Fibroblast of pulmonary artery (primary cell): ENCODE measurements at regions not wholly inside any gene's neighbourhood (a gene's known extent, or its start where the extent isn't known, plus 50 kb on each side); places are given as distances from the start of the nearest gene placed in this dataset.
"Not testable (repeated sequence)": the region's sequence is repeated elsewhere in the genome, so short reads cannot be mapped to it uniquely, and the experiment has no call there.

Source experiments
- DNase-seq: peaks from one replicate; pipeline ENCODE4 v3.0.0-alpha.2; 2010; ENCODE audit warnings: low read depth
- H3K4me3 ChIP-seq: replicated peaks from 2 replicates; pipeline ENCODE4 v1.5.1; 2011; ENCODE audit warnings: low read depth, mild to moderate bottlenecking, control low read depth, low read length, moderate library complexity
- CTCF ChIP-seq: IDR thresholded peaks from 2 replicates; pipeline ENCODE4 v1.5.1; 2011; ENCODE audit warnings: mild to moderate bottlenecking, control low read depth, low read length, inconsistent platforms; ENCODE audit errors: missing control alignments

GRCh38 chr12:59374783-59375182 lies 221.0 kb upstream of the SLC16A7 start:
- no peak for TF ChIP-seq CTCF
- no peak for DNase-seq
- H3K4me3 ChIP-seq, result no peak overlapping the region

- TF ChIP-seq CTCF, result no peak
- H3K4me3 ChIP-seq, result no peak overlapping the region
- DNase-seq, result no peak
These were observed 222.9 kb upstream of the SLC16A7 start for GRCh38 chr12:59372956-59373355.

DNA sequence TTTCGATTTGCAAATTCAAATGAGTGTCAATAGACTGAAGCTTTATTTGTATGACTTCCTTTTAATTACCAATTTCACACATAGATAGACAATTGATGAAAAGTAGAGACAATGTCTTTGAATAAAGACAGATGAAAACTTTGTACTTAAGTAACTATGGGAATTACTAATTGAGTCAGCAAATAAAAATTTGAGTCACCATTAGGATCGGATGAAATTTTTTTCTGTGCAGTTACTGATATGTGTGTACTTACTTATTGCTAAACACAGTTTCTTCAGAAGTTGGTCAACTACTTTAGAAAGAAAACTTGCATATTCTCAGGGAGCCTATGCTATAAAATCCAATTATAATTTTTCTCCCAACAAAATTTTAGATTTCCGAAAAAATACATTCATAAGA lies 224.9 kb upstream of the SLC16A7 start:
- TF ChIP-seq CTCF, result no peak

GRCh38 chr12:59365133-59365532 lies 230.7 kb upstream of the SLC16A7 start:
- TF ChIP-seq CTCF, result no peak
- H3K4me3 ChIP-seq, result no peak overlapping the region
- no peak for DNase-seq

More for the DNA sequence above, 224.9 kb upstream of the SLC16A7 start:
- no peak for DNase-seq
- no peak overlapping the region for H3K4me3 ChIP-seq

GRCh38 chr12:59357811-59358210 lies 238.0 kb upstream of the SLC16A7 start:
- TF ChIP-seq CTCF, result no peak
- no peak overlapping the region for H3K4me3 ChIP-seq
- DNase-seq, result no peak

DNA sequence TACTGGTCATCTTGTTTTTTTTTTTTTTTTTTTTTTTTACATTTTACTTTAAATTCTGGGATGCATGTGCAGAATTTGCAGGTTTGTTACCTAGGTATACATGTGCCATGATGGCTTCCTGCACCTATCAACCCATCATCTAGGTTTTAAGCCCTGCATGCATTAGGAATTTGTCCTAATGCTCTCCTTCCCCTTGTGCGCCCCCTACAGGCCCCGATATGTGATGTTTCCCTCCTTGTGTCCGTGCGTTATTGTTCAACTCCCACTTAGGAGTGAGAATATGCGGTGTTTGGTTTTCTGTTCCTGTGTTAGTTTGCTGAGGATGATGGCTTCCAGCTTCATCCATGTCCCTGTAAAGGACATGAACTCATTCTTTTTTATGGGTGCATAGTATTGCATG lies 249.6 kb upstream of the SLC16A7 start:
- not testable (repeated sequence) for DNase-seq, H3K4me3 ChIP-seq

DNA sequence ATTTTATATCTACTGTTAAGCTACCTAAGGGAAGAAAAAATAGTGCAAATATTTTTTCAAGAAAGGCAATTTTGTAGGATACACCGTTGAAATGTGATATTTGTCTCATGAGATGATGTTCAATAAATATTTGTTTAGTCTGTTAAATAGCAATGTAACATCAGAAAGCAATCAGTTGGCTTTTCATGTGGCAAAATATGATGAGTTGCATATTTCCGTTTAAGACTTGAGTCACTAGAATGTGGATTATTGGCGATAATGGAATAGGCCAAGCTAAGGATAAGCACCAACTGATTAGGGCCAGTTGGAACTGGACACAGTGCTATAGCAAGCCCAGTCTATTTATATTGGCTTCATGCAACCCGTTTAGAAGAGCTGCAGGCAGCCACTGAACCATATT lies 250.4 kb upstream of the SLC16A7 start:
- TF ChIP-seq CTCF, result no peak
- no peak for DNase-seq
- no peak overlapping the region for H3K4me3 ChIP-seq

DNA sequence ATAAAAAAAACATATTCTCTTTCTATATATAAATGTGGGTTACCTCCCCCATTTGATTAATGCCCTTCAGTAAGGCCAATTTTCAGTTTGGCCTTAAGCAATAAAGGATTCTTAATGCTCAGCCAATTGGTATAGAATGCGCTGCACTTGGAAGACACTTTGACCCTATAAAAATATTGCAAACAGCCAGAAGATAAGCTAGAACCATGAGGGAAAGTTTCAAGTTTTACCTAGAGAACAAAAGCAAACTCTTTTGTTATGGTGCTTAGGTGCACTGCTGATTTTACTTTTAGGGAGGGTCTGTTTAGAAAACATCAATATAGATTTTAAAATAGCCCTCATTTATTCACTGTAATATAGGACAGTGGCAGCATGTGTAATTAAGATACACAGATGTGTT lies 251.6 kb upstream of the SLC16A7 start:
- DNase-seq, result no peak
- H3K4me3 ChIP-seq, result no peak overlapping the region
- no peak for TF ChIP-seq CTCF
